Mammary epithelial cell (primary cell): ENCODE measurements at regions not wholly inside any gene's neighbourhood (a gene's known extent, or its start where the extent isn't known, plus 50 kb on each side); places are given as distances from the start of the nearest gene placed in this dataset.

ENCODE experiments used
- EZH2 ChIP-seq: IDR thresholded peaks from 2 replicates; pipeline ENCODE4 v1.6.1; 2012; ENCODE audit warnings: low read length, inconsistent platforms, borderline replicate concordance
- TF ChIP-seq, protein P1 (sequence below), 2 donors: IDR thresholded peaks in 1 of 2; conservative IDR thresholded peaks in 1 of 2; 2 replicates each; pipeline ENCODE4 v1.5.1; 2011 to 2012; ENCODE audit warnings: inconsistent platforms in 2 of 2, low read length in 2 of 2, mild to moderate bottlenecking in 2 of 2, control low read depth in 1 of 2, low read depth in 1 of 2; ENCODE audit not compliant: insufficient read depth in 1 of 2; ENCODE audit errors: extremely low read depth in 1 of 2

DNA sequence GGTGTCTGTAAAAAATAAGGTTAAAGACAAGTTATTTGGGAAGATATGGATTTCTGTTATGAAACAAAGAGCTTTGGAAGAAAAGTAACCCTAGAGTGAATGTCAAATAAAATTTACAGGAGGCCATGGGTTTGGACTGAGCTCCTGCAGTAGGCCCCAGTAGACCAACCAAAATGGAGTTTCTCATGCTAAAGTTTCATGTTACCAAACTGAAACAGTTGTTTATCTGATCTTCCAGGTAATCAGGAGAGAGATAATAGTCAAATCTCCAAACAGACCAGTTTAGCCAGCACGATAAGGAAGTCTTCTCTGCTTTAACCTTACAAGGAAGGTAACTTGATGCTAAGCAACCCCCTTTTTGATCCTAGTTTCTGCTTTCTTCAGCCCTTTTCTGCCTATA, 60.7 kb upstream of the ICA1 start:
- TF ChIP-seq, protein P1, sequence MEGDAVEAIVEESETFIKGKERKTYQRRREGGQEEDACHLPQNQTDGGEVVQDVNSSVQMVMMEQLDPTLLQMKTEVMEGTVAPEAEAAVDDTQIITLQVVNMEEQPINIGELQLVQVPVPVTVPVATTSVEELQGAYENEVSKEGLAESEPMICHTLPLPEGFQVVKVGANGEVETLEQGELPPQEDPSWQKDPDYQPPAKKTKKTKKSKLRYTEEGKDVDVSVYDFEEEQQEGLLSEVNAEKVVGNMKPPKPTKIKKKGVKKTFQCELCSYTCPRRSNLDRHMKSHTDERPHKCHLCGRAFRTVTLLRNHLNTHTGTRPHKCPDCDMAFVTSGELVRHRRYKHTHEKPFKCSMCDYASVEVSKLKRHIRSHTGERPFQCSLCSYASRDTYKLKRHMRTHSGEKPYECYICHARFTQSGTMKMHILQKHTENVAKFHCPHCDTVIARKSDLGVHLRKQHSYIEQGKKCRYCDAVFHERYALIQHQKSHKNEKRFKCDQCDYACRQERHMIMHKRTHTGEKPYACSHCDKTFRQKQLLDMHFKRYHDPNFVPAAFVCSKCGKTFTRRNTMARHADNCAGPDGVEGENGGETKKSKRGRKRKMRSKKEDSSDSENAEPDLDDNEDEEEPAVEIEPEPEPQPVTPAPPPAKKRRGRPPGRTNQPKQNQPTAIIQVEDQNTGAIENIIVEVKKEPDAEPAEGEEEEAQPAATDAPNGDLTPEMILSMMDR (conservative IDR thresholded peaks at IDR 0.05 in 1 of 2, IDR thresholded peaks at IDR 0.05 in 1 of 2; ENCODE audit: extremely low read depth in 1 of 2, insufficient read depth in 1 of 2, low read depth in 1 of 2, low read length in 2 of 2): no peak
- no peak for TF ChIP-seq EZH2
